ENCODE measurements at regions not wholly inside any gene's neighbourhood (a gene's known extent, or its start where the extent isn't known, plus 50 kb on each side); places are given as distances from the start of the nearest gene placed in this dataset.
"Not testable (repeated sequence)": the region's sequence is repeated elsewhere in the genome, so short reads cannot be mapped to it uniquely, and the experiment has no call there.

GRCh38 chr7:113705439-113705838 is 213.4 kb downstream of the PPP1R3A start:
- no peak for DNase-seq

- no peak for DNase-seq
These were observed 220.1 kb downstream of the PPP1R3A start for GRCh38 chr7:113698556-113699220.

GRCh38 chr7:113694149-113694548 is 224.7 kb downstream of the PPP1R3A start:
- no peak for DNase-seq

- DNase-seq = no peak
These were observed 234.6 kb downstream of the PPP1R3A start for GRCh38 chr7:113684165-113684564.

GRCh38 chr7:113677811-113678210 is 241.0 kb downstream of the PPP1R3A start:
- no peak for DNase-seq

GRCh38 chr7:113664867-113665266 is 253.9 kb downstream of the PPP1R3A start:
- no peak for DNase-seq

GRCh38 chr7:113659416-113659815 is 259.4 kb downstream of the PPP1R3A start:
- DNase-seq = no peak

- no peak for DNase-seq
These were observed 261.2 kb downstream of the PPP1R3A start for GRCh38 chr7:113657603-113658002.

- DNase-seq = no peak
These were observed 266.3 kb downstream of the PPP1R3A start for GRCh38 chr7:113652501-113652900.

- no peak for DNase-seq
These were observed 269.3 kb downstream of the PPP1R3A start for GRCh38 chr7:113649556-113649955.

GRCh38 chr7:113639221-113639620 is 279.6 kb downstream of the PPP1R3A start:
- DNase-seq = no peak

- no peak for DNase-seq
These were observed 281.9 kb downstream of the PPP1R3A start for GRCh38 chr7:113636727-113637421.

- no peak for DNase-seq
These were observed 283.3 kb downstream of the PPP1R3A start for GRCh38 chr7:113635492-113635891.

- no peak for DNase-seq
These were observed 285.7 kb downstream of the PPP1R3A start for GRCh38 chr7:113633073-113633472.

GRCh38 chr7:113628948-113629847 is 289.6 kb downstream of the PPP1R3A start:
- DNase-seq = no peak

GRCh38 chr7:113625494-113626102 is 293.2 kb downstream of the PPP1R3A start:
- no peak for DNase-seq

- DNase-seq = no peak
These were observed 296.0 kb downstream of the PPP1R3A start for GRCh38 chr7:113622796-113623195.

GRCh38 chr7:113610572-113610971 is 308.2 kb downstream of the PPP1R3A start:
- DNase-seq = no peak

GRCh38 chr7:113608782-113609181 is 310.0 kb downstream of the PPP1R3A start:
- DNase-seq = no peak

- DNase-seq = no peak
These were observed 312.5 kb downstream of the PPP1R3A start for GRCh38 chr7:113606325-113606724.

GRCh38 chr7:113600428-113600827 is 318.4 kb downstream of the PPP1R3A start:
- DNase-seq = not testable (repeated sequence)

- peak in 1 of 5 donors; percentile 9 for DNase-seq
These were observed 325.4 kb downstream of the PPP1R3A start for GRCh38 chr7:113593455-113593854.

- DNase-seq = not testable (repeated sequence)
These were observed 325.9 kb downstream of the PPP1R3A start for GRCh38 chr7:113592924-113593323.
